LNCaP clone FGC (cell line): ENCODE measurements at regions not wholly inside any gene's neighbourhood (a gene's known extent, or its start where the extent isn't known, plus 50 kb on each side); places are given as distances from the start of the nearest gene placed in this dataset.

Source experiments
- DNase-seq: peaks from one replicate; pipeline ENCODE4 v3.0.0-alpha.2; 2011; ENCODE audit warnings: low read depth
- H3K4me3 ChIP-seq: 2 replicates; pipeline ENCODE4 v1.5.1; 2011; ENCODE audit warnings: mild to moderate bottlenecking, low read depth, low read length, control low read depth
- TF ChIP-seq, protein P1 (sequence below): IDR thresholded peaks from 2 replicates; pipeline ENCODE4 v1.5.1; 2012; ENCODE audit warnings: mild to moderate bottlenecking; ENCODE audit not compliant: control insufficient read depth, insufficient read depth; ENCODE audit errors: extremely low read depth

DNA sequence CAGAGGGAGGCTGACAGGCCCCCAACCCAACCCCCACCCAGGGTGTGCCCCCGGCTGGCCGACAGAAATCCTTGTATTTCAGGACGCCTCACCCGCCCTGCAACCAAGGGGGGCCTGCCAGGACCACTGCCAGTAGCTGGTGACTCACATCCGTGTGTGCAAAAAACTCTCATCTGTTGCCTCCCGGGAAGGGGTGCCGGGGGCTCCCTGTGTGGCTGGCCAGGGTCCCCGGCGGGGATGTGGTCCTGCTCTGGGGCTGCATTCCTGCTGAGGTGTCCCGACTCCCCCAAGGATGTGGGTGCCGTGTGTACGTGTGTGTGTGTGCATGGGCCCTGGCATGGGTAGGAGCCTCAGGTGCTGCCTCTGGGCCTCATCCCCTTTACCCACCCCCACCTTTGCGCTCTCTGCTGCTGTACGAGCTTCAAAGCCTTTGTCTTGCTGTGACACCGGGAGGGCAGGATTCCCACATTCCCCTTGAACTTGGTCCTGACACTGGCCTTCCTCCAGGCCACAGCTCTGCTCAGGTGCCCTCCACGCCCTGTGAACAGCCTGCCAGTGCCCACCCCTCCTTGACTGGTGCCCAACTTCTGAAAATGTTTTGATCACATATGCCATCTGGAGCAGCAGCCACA is 226.3 kb upstream of the HDAC4 start:
- H3K4me3 ChIP-seq, result no peak overlapping the region
- no peak for DNase-seq
- TF ChIP-seq, protein P1, sequence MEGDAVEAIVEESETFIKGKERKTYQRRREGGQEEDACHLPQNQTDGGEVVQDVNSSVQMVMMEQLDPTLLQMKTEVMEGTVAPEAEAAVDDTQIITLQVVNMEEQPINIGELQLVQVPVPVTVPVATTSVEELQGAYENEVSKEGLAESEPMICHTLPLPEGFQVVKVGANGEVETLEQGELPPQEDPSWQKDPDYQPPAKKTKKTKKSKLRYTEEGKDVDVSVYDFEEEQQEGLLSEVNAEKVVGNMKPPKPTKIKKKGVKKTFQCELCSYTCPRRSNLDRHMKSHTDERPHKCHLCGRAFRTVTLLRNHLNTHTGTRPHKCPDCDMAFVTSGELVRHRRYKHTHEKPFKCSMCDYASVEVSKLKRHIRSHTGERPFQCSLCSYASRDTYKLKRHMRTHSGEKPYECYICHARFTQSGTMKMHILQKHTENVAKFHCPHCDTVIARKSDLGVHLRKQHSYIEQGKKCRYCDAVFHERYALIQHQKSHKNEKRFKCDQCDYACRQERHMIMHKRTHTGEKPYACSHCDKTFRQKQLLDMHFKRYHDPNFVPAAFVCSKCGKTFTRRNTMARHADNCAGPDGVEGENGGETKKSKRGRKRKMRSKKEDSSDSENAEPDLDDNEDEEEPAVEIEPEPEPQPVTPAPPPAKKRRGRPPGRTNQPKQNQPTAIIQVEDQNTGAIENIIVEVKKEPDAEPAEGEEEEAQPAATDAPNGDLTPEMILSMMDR, result no peak

DNA sequence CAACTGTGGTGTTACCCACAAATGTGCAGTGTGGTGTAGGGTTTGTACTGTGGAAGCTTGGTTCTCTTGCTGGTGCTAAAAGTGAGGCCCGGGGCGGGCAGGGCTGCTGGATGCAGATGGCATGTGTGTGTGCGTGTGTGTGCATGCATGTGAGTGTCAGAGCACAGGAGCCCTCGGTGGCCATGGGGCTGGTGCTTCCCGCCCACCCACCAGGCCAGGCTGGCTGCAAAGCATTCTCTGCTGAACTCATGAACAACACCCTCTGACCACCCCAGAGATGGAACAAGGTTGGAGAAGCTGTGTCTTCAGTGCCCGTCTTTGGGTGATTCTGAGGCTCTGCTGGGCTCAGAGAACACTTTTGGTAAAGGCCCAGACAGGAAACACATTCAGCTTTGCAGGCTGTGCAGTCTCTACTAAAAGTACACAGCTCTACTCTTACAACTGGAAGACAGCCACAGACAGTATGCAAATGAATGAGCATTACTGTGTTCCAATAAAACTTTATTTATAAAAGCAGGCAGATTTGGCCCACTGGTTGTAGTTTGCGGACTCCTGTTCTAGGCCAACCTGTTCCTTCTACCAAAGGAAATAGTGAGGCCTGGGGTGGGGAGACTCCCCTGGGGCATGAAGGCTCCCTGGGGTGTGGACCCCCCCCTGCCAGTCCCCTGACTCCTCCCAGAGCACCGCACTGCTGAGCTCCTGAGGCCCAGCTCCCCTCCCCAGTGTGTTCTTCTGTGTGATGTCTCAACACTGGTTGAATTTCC is 225.3 kb upstream of the HDAC4 start:
- TF ChIP-seq, protein P1, result no peak
- DNase-seq, result no peak
- H3K4me3 ChIP-seq, result no peak overlapping the region

DNA sequence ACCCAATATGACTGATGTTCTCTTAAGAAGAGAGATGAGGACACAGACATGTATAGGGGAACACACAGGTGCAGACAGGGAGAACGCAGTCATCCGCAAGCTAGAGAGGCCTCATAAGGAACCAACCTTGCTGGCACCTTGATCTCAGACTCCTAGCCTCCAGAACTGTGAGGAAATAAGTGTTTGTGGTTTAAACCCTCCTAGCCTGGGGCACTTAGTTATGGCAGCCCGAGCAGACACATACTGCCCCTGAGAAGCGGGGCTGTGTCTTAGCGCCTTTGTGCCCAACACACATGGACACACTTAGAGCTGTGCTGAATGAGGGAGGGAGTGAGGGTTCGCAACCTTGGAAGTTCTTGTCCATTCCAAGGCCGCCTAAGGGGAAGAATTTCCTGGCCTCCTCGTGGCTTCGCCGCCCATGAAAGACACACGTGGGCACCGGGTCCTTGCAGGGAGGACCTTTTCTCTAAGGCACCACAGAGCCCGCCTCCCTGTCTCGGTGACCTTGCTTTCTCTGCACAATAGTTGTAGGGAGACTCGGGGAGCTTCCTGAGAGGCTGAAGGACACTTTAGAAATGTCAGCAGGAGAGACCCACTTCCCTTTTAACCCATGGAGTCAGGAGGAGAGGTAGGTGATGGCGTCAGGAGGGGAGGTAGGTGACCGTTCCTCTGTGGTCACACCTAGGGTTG is 224.5 kb upstream of the HDAC4 start:
- TF ChIP-seq, protein P1, result no peak
- no peak for DNase-seq

DNA sequence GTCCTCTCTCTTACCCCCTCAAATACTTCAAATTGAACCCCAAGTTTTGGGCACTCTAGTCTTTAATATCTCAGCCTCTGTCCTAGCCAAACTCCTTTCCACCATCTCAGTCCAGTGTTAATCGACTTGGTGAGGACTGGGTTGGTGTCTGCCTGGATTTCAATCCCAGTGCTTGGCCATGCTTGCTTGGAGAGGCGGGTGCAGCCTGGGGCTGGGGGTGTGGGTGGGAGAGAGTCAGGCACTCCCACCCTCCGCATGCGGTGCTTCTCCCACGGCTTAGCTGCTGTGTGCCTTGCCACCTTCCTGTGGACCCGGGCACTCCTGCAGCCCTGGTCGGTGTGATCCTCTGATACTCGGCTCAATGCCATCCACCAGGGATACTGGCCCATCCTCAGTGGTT is 220.8 kb upstream of the HDAC4 start:
- DNase-seq, result no peak
- no peak overlapping the region for H3K4me3 ChIP-seq
- TF ChIP-seq, protein P1, result no peak

More for the DNA sequence above, 224.5 kb upstream of the HDAC4 start:
- H3K4me3 ChIP-seq, result no peak overlapping the region

DNA sequence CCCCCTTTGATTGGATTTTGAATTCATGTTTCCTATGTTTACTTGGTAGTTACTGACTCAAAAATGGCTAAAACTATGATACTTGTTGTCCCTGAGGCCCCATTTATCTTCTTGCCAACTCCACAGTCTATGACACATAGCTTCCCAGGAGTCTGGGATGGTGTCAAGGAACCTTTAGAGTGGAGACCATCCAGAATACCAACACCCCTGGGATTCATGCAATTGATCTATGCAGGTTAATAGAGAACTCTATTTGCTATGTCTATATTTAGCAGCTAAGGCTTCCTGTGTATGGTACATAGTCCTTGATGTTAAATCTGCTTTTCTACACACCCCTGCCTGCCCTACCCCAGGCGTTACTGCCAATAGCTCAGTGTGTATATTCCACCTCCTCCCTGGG is 218.5 kb upstream of the HDAC4 start:
- TF ChIP-seq, protein P1, result no peak
- DNase-seq, result no peak
- H3K4me3 ChIP-seq, result no peak overlapping the region

DNA sequence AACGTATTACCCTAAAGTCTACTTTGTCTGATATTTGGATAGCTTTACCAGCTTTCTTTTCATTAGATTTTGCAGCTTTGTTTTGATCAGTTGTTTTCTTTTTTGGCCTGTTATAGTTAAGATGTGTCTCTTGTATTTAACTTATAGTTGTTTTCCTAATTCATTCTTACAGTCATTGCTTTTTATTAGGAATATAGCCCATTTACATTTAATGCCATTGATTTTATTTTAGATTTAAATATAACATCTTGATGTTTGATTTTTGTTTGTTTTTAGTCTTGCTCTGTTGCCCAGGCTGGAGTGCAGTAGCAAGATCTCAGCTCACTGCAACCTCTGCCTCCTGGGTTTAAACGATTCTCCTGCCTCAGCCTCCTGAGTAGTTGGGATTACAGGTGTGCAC is 215.9 kb upstream of the HDAC4 start:
- TF ChIP-seq, protein P1, result no peak
- no peak for DNase-seq
- no peak overlapping the region for H3K4me3 ChIP-seq

DNA sequence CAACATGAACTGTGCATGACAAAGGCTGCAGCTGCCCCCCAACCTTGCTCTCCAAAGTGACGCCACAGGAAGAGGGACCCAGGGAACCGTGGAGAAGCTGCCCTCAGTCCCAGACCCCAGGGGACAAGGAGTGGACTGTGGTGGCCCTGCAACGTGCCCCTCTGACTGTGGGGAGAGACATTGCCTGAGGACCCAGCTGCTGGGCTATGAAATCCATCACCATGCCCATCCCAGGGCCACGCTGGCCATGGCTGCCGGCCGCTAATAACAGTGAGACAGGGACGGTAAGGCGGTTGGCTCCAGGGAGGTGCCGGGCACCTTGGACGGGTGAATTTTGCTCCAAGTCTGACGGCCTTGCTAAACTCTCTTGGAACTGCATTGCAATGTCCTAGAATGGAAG is 211.3 kb upstream of the HDAC4 start:
- no peak for DNase-seq
- H3K4me3 ChIP-seq, result no peak overlapping the region
- TF ChIP-seq, protein P1, result no peak
